IMR-90 (cell line): ENCODE measurements at regions not wholly inside any gene's neighbourhood (a gene's known extent, or its start where the extent isn't known, plus 50 kb on each side); places are given as distances from the start of the nearest gene placed in this dataset.

Experiments used
- ATAC-seq: fragments of 200-7000 bp; cut with Tn5 transposase; 2 replicates; pipeline ENCODE4 v1.9.1; 2020; ENCODE audit warnings: low read depth, mild to moderate bottlenecking, moderate library complexity
- BruUV-seq: library from RNA; stranded (reverse); fragments of 400-500 nt; replicated peaks from 2 replicates; lab custom pipeline; 2021; lab: Mats Ljungman, UMichigan
- CTCF ChIA-PET: fragments of 300-600 bp; formaldehyde crosslinking; extraction: SDS; loops from one replicate; lab custom pipeline; 2021; ENCODE audit warnings: antibody characterized with exemption; lab: Yijun Ruan, JAX
- POLR2A ChIA-PET: fragments of 300-600 bp; sonication (Branson Sonifier 250); formaldehyde crosslinking; loops from one replicate; lab custom pipeline; 2022; ENCODE audit warnings: antibody characterized with exemption; ENCODE audit not compliant: unreplicated experiment; lab: Charles Lee
- DNase-seq: peaks from one replicate; pipeline ENCODE4 v3.0.0; 2013
- H2AFZ ChIP-seq: replicated peaks from 2 replicates; pipeline ENCODE3; 2013; ENCODE audit warnings: low read length, mild to moderate bottlenecking; ENCODE audit not compliant: poor library complexity
- H2AK5ac ChIP-seq: 2 replicates; pipeline ENCODE4 v1.6.1; 2013; ENCODE audit warnings: low read depth, low read length, inconsistent platforms
- H2AK9ac ChIP-seq: replicated peaks from 2 replicates; pipeline ENCODE3; 2013; ENCODE audit warnings: mild to moderate bottlenecking, low read depth, low read length, moderate library complexity; ENCODE audit not compliant: poor library complexity
- H2BK120ac ChIP-seq: 2 replicates; pipeline ENCODE4 v1.6.1; 2013; ENCODE audit warnings: low read depth, low read length, inconsistent platforms
- H2BK15ac ChIP-seq: 3 replicates; pipeline ENCODE4 v1.6.1; 2013; ENCODE audit warnings: low read depth, low read length, inconsistent platforms
- H2BK20ac ChIP-seq: 2 replicates; pipeline ENCODE4 v1.6.1; 2013; ENCODE audit warnings: low read depth, mild to moderate bottlenecking, inconsistent platforms, low read length, moderate library complexity
- H2BK5ac ChIP-seq: 2 replicates; pipeline ENCODE4 v1.6.1; 2013; ENCODE audit warnings: mild to moderate bottlenecking, low read depth, low read length, inconsistent platforms; ENCODE audit not compliant: poor library complexity, severe bottlenecking
- H3K14ac ChIP-seq: replicated peaks from 2 replicates; pipeline ENCODE4 v1.6.1; 2013; ENCODE audit warnings: low read depth, low read length, inconsistent platforms
- H3K18ac ChIP-seq: 2 replicates; pipeline ENCODE4 v1.6.1; 2013; ENCODE audit warnings: low read depth, low read length, control low read depth
- H3K23ac ChIP-seq: 2 replicates; pipeline ENCODE4 v1.6.1; 2013; ENCODE audit warnings: low read depth, low read length, inconsistent platforms
- H3K27ac ChIP-seq: 2 replicates; pipeline ENCODE4 v1.5.1; 2013; ENCODE audit warnings: mild to moderate bottlenecking, control low read depth, low read length; ENCODE audit not compliant: insufficient read depth
- H3K27me3 ChIP-seq: 2 replicates; pipeline ENCODE4 v1.6.1; 2013; ENCODE audit warnings: low read length; ENCODE audit not compliant: control insufficient read depth, insufficient read depth
- H3K36me3 ChIP-seq: 2 replicates; pipeline ENCODE4 v1.6.1; 2013; ENCODE audit warnings: low read length, mixed read lengths; ENCODE audit not compliant: control insufficient read depth, insufficient read depth
- H3K4ac ChIP-seq: 2 replicates; pipeline ENCODE4 v1.6.1; 2013; ENCODE audit warnings: low read depth, low read length, inconsistent platforms
- H3K4me1 ChIP-seq: 2 replicates; pipeline ENCODE4 v1.6.1; 2013; ENCODE audit warnings: low read length, mixed read lengths; ENCODE audit not compliant: control insufficient read depth, insufficient read depth
- H3K4me2 ChIP-seq: 2 replicates; pipeline ENCODE4 v1.6.1; 2013; ENCODE audit warnings: low read depth, mild to moderate bottlenecking, control low read depth, low read length, moderate library complexity
- H3K4me3 ChIP-seq: 2 replicates; pipeline ENCODE4 v1.5.1; 2013; ENCODE audit warnings: low read depth, mild to moderate bottlenecking, control low read depth, low read length, moderate library complexity; ENCODE audit not compliant: insufficient read depth
- H3K56ac ChIP-seq: 2 replicates; pipeline ENCODE4 v1.6.1; 2013; ENCODE audit warnings: low read length, inconsistent platforms; ENCODE audit not compliant: insufficient read depth; ENCODE audit errors: extremely low read depth
- H3K79me1 ChIP-seq, 2 experiments: 2 replicates each; pipeline ENCODE4 v1.6.1; 2013; ENCODE audit warnings: low read length in 2 of 2, inconsistent platforms in 1 of 2, low read depth in 1 of 2
- H3K9ac ChIP-seq: 2 replicates; pipeline ENCODE4 v1.6.1; 2013; ENCODE audit warnings: low read depth, low read length, control low read depth
- H3K9me1 ChIP-seq: 2 replicates; pipeline ENCODE4 v1.6.1; 2013; ENCODE audit warnings: low read length, inconsistent platforms; ENCODE audit not compliant: insufficient read depth
- H3K9me3 ChIP-seq: 2 replicates; pipeline ENCODE4 v1.6.1; 2013; ENCODE audit warnings: low read length; ENCODE audit not compliant: control insufficient read depth, insufficient read depth
- H4K20me1 ChIP-seq: 2 replicates; pipeline ENCODE4 v1.6.1; 2013; ENCODE audit warnings: low read length, inconsistent platforms; ENCODE audit not compliant: insufficient read depth
- H4K5ac ChIP-seq: 2 replicates; pipeline ENCODE4 v1.6.1; 2013; ENCODE audit warnings: mild to moderate bottlenecking, low read depth, low read length, control low read depth
- H4K8ac ChIP-seq, 2 experiments: 2 replicates each; pipeline ENCODE4 v1.6.1; 2013; ENCODE audit warnings: low read depth in 2 of 2, low read length in 2 of 2, control low read depth in 1 of 2, inconsistent platforms in 1 of 2
- H4K91ac ChIP-seq: 2 replicates; pipeline ENCODE4 v1.6.1; 2013; ENCODE audit warnings: low read depth, low read length, inconsistent platforms; ENCODE audit not compliant: insufficient read depth
- CHD1 ChIP-seq: IDR thresholded peaks from 2 replicates; pipeline ENCODE4 v1.6.1; 2012; ENCODE audit warnings: low read depth, low read length, improper control_type of control experiment
- MXI1 ChIP-seq: IDR thresholded peaks from 2 replicates; pipeline ENCODE4 v1.6.1; 2012; ENCODE audit warnings: low read depth, mild to moderate bottlenecking, low read length, moderate library complexity, borderline replicate concordance
- POLR2A ChIP-seq: IDR thresholded peaks from 2 replicates; pipeline ENCODE4 v1.6.1; 2012; ENCODE audit warnings: mild to moderate bottlenecking, low read depth, low read length
- RAD21 ChIP-seq: IDR thresholded peaks from 2 replicates; pipeline ENCODE4 v1.6.1; 2012; ENCODE audit warnings: low read length, improper control_type of control experiment
- RCOR1 ChIP-seq: IDR thresholded peaks from 2 replicates; pipeline ENCODE4 v1.6.1; 2012; ENCODE audit warnings: mild to moderate bottlenecking, low read length, improper control_type of control experiment; ENCODE audit not compliant: insufficient replicate concordance
- SMC3 ChIP-seq: fragments of 150-350 bp; IDR thresholded peaks from 2 replicates; pipeline ENCODE4 v1.6.1; 2016; ENCODE audit warnings: low read depth, mild to moderate bottlenecking, antibody characterized with exemption, low read length, moderate library complexity
- whole genome bisulfite sequencing, 2 experiments: methylation state at CpG; one replicate each; pipeline versions ENCODE4 v1.1.5 to v1.1.7; 2013; ENCODE audit warnings: missing lambda C conversion rate in 2 of 2; ENCODE audit not compliant: insufficient read length in 1 of 2; ENCODE audit errors: extremely low coverage in 2 of 2; 5-methylcytosine and 5-hydroxymethylcytosine counted together
- dilution Hi-C: fragments of 300-500 bp; cut with HindIII; formaldehyde crosslinking; loops from one replicate; pipeline ENCODE4 v1.14.3; 2018; ENCODE audit warnings: low sequenced_read_pairs; ENCODE audit not compliant: unreplicated experiment
- in situ Hi-C: fragments of 300-500 bp; cut with MboI; formaldehyde crosslinking; loops from 3 replicates; pipeline ENCODE4 v1.14.3; 2019; ENCODE audit warnings: low sequenced_read_pairs, inconsistent platforms, mixed read lengths
- intact Hi-C: fragments of 100-400 bp; cut with micrococcal nuclease; formaldehyde crosslinking; loops from 2 replicates; pipeline ENCODE4 v1.10.0; 2022
- TF ChIP-seq, protein P1 (sequence below): fragments of 150-350 bp; IDR thresholded peaks from 2 replicates; pipeline ENCODE4 v1.6.1; 2016; ENCODE audit warnings: low read depth, mild to moderate bottlenecking, low read length, moderate library complexity, borderline replicate concordance

DNA sequence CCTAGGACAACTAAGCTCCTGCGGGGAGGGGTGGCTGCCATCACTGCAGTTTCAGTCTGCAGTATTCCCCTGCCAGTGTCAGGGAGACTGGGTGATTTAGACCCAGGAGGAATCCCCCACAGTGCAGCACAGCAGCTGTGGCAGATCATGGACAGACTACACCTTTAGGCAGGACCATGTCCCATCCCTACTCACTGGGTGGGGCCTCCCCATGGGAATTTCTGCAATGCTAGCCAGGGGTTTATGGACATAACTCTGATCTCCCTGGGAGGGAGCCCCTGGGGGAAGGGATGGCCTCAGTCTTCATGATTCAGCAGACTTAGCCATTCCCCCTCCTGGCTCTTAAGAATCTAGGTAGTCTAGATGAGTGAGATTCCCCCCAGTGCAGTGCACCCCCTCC is 130.1 kb upstream of the STAC start:
- Histone ChIP-seq H4K5ac (no peak overlapping the region), H4K20me1 (no peaks in the 10 kb centered on the region), H3K79me1 (no peaks in the 10 kb centered on the region), H2BK120ac (no peak overlapping the region), H3K4me2 (no peak overlapping the region), H3K56ac (no peak overlapping the region), H3K36me3 (no peaks in the 10 kb centered on the region), H2BK15ac (no peak overlapping the region), H3K4ac (no peak overlapping the region), H3K4me1 (no peaks in the 10 kb centered on the region), H2BK20ac (no peak overlapping the region), H3K9me1 (no peaks in the 10 kb centered on the region), H2AK9ac (no peak overlapping the region), H3K27ac (no peak overlapping the region), H2BK5ac (no peak overlapping the region), H3K4me3 (no peak overlapping the region), H2AK5ac (no peak overlapping the region), H4K91ac (no peak overlapping the region), H3K14ac (no peak overlapping the region), H3K9ac (no peak overlapping the region), H3K18ac (no peak overlapping the region), H3K9me3 (peaks cover 8% of the 10 kb centered on the region), H4K8ac (no peak overlapping the region), H2AFZ (no peak overlapping the region), H3K27me3 (no peaks in the 10 kb centered on the region), H3K23ac (no peak overlapping the region)
- dilution Hi-C loops, result no loop called here
- ChIA-PET POLR2A (no interaction called here), CTCF (no interaction called here)
- in situ Hi-C loops, result no loop called here
- WGBS, 2 experiments, result no CpG with 5 or more reads among the region's 1 CpG
- TF ChIP-seq CHD1 (no peak), MXI1 (no peak), RCOR1 (no peak), POLR2A (no peak), SMC3 (no peak), RAD21 (no peak)
- TF ChIP-seq, protein P1, sequence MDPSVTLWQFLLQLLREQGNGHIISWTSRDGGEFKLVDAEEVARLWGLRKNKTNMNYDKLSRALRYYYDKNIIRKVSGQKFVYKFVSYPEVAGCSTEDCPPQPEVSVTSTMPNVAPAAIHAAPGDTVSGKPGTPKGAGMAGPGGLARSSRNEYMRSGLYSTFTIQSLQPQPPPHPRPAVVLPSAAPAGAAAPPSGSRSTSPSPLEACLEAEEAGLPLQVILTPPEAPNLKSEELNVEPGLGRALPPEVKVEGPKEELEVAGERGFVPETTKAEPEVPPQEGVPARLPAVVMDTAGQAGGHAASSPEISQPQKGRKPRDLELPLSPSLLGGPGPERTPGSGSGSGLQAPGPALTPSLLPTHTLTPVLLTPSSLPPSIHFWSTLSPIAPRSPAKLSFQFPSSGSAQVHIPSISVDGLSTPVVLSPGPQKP, result no peak
- no peak for DNase-seq
- no peak for ATAC-seq
- no TSS peak for BruUV-seq
- intact Hi-C loops, result no loop called here
